Fibroblast of pulmonary artery (primary cell): ENCODE measurements at regions not wholly inside any gene's neighbourhood (a gene's known extent, or its start where the extent isn't known, plus 50 kb on each side); places are given as distances from the start of the nearest gene placed in this dataset.

ENCODE experiments used
- DNase-seq: peaks from one replicate; pipeline ENCODE4 v3.0.0-alpha.2; 2010; ENCODE audit warnings: low read depth
- H3K4me3 ChIP-seq: replicated peaks from 2 replicates; pipeline ENCODE4 v1.5.1; 2011; ENCODE audit warnings: low read depth, mild to moderate bottlenecking, control low read depth, low read length, moderate library complexity
- CTCF ChIP-seq: IDR thresholded peaks from 2 replicates; pipeline ENCODE4 v1.5.1; 2011; ENCODE audit warnings: mild to moderate bottlenecking, control low read depth, low read length, inconsistent platforms; ENCODE audit errors: missing control alignments

- H3K4me3 ChIP-seq: no peak overlapping the region
- no peak for TF ChIP-seq CTCF
- no peak for DNase-seq
These were observed 495.4 kb downstream of the MAT2B start for GRCh38 chr5:164000819-164001218.

GRCh38 chr5:164002214-164002613, 496.8 kb downstream of the MAT2B start:
- H3K4me3 ChIP-seq: no peak overlapping the region
- no peak for DNase-seq
- TF ChIP-seq CTCF: no peak

GRCh38 chr5:164002628-164003027, 497.2 kb downstream of the MAT2B start:
- no peak for TF ChIP-seq CTCF

GRCh38 chr5:164005071-164005470, 499.7 kb downstream of the MAT2B start:
- H3K4me3 ChIP-seq: no peak overlapping the region
- no peak for DNase-seq
- no peak for TF ChIP-seq CTCF

More at GRCh38 chr5:164002628-164003027, 497.2 kb downstream of the MAT2B start:
- no peak overlapping the region for H3K4me3 ChIP-seq
- no peak for DNase-seq

GRCh38 chr5:164007064-164007463, 501.6 kb downstream of the MAT2B start:
- no peak for TF ChIP-seq CTCF
- DNase-seq: no peak
- H3K4me3 ChIP-seq: no peak overlapping the region

- no peak overlapping the region for H3K4me3 ChIP-seq
- TF ChIP-seq CTCF: no peak
- no peak for DNase-seq
These were observed 504.2 kb downstream of the MAT2B start for GRCh38 chr5:164009621-164010020.

GRCh38 chr5:164010900-164011299, 505.5 kb downstream of the MAT2B start:
- no peak for DNase-seq
- TF ChIP-seq CTCF: no peak
- no peak overlapping the region for H3K4me3 ChIP-seq
